Sciatic nerve (tissue), 2 donors: ENCODE measurements at regions not wholly inside any gene's neighbourhood (a gene's known extent, or its start where the extent isn't known, plus 50 kb on each side); places are given as distances from the start of the nearest gene placed in this dataset.
A peak's percentile ranks its signal among the peaks of the same experiment; 100 is the strongest.

Experiments
- ATAC-seq: fragments of 200-7000 bp; cut with Tn5 transposase; one replicate; pipeline ENCODE4 v1.9.1; 2020; ENCODE audit warnings: mild to moderate bottlenecking, moderate library complexity
- DNase-seq: peaks from one replicate; pipeline ENCODE4 v3.0.0-alpha.2; 2020; ENCODE audit warnings: low spot score
- intact Hi-C: fragments of 100-400 bp; cut with DNase I; formaldehyde crosslinking; loops from one replicate; pipeline ENCODE4 v1.14.2; 2022
- donor health status: DM: no; HTN: no; CAD: no.
- donor health status: DM: no; HTN: no; CAD: no.

- DNase-seq (no peak), ATAC-seq (no peak)
- intact Hi-C loops = no loop called here
Measured at GRCh38 chr5:57855831-57856230, 373.2 kb upstream of the ACTBL2 start.

- intact Hi-C loops = no loop called here
- ATAC-seq = peak; percentile 76
- no peak for DNase-seq
Measured at GRCh38 chr5:57853929-57854697, 371.5 kb upstream of the ACTBL2 start.

GRCh38 chr5:57850109-57850508 lies 367.5 kb upstream of the ACTBL2 start:
- ATAC-seq (no peak), DNase-seq (no peak)
- intact Hi-C loops = no loop called here

- intact Hi-C loops = no loop called here
- DNase-seq (no peak), ATAC-seq (no peak)
Measured at GRCh38 chr5:57845025-57845424, 362.4 kb upstream of the ACTBL2 start.

- DNase-seq = no peak
- intact Hi-C loops = no loop called here
- no peak for ATAC-seq
Measured at GRCh38 chr5:57844410-57844809, 361.8 kb upstream of the ACTBL2 start.

GRCh38 chr5:57843059-57843367 lies 360.4 kb upstream of the ACTBL2 start:
- ATAC-seq (peak; percentile 82), DNase-seq (no peak)
- intact Hi-C loops = no loop called here

GRCh38 chr5:57842364-57843058 lies 359.9 kb upstream of the ACTBL2 start:
- ATAC-seq (no peak), DNase-seq (no peak)
- intact Hi-C loops = no loop called here

GRCh38 chr5:57841676-57842363 lies 359.2 kb upstream of the ACTBL2 start:
- DNase-seq (no peak), ATAC-seq (peak; percentile 64)
- intact Hi-C loops = no loop called here

- DNase-seq (no peak), ATAC-seq (no peak)
- intact Hi-C loops = no loop called here
Measured at GRCh38 chr5:57839437-57840079, 356.9 kb upstream of the ACTBL2 start.

GRCh38 chr5:57839025-57839424 lies 356.4 kb upstream of the ACTBL2 start:
- ATAC-seq (no peak), DNase-seq (no peak)
- intact Hi-C loops = no loop called here

GRCh38 chr5:57836921-57837320 lies 354.3 kb upstream of the ACTBL2 start:
- DNase-seq = no peak
- intact Hi-C loops = no loop called here
- no peak for ATAC-seq

GRCh38 chr5:57836331-57836730 lies 353.7 kb upstream of the ACTBL2 start:
- ATAC-seq (no peak), DNase-seq (no peak)
- intact Hi-C loops = no loop called here

GRCh38 chr5:57834829-57835608 lies 352.4 kb upstream of the ACTBL2 start:
- ATAC-seq (no peak), DNase-seq (no peak)
- intact Hi-C loops = no loop called here

GRCh38 chr5:57833489-57833888 lies 350.9 kb upstream of the ACTBL2 start:
- intact Hi-C loops = no loop called here
- ATAC-seq (no peak), DNase-seq (no peak)

- DNase-seq = no peak
- ATAC-seq = no peak
- intact Hi-C loops = no loop called here
Measured at GRCh38 chr5:57832875-57833274, 350.3 kb upstream of the ACTBL2 start.

- no peak for ATAC-seq
- DNase-seq = no peak
- intact Hi-C loops = no loop called here
Measured at GRCh38 chr5:57831932-57832331, 349.3 kb upstream of the ACTBL2 start.

- intact Hi-C loops = no loop called here
- DNase-seq (no peak), ATAC-seq (no peak)
Measured at GRCh38 chr5:57831090-57831489, 348.5 kb upstream of the ACTBL2 start.

- intact Hi-C loops = no loop called here
- DNase-seq = no peak
- no peak for ATAC-seq
Measured at GRCh38 chr5:57828221-57828620, 345.6 kb upstream of the ACTBL2 start.

GRCh38 chr5:57825031-57825686 lies 342.5 kb upstream of the ACTBL2 start:
- no peak for DNase-seq
- no peak for ATAC-seq
- intact Hi-C loops = no loop called here
